HG03039 (cell line): ENCODE measurements at regions not wholly inside any gene's neighbourhood (a gene's known extent, or its start where the extent isn't known, plus 50 kb on each side); places are given as distances from the start of the nearest gene placed in this dataset.

Experiments
- ATAC-seq: cut with Tn5 transposase; IDR thresholded peaks from one replicate; pipeline ENCODE4 v1.9.1; 2021; ENCODE audit warnings: mild to moderate bottlenecking, moderate library complexity; ENCODE audit not compliant: unreplicated experiment

DNA sequence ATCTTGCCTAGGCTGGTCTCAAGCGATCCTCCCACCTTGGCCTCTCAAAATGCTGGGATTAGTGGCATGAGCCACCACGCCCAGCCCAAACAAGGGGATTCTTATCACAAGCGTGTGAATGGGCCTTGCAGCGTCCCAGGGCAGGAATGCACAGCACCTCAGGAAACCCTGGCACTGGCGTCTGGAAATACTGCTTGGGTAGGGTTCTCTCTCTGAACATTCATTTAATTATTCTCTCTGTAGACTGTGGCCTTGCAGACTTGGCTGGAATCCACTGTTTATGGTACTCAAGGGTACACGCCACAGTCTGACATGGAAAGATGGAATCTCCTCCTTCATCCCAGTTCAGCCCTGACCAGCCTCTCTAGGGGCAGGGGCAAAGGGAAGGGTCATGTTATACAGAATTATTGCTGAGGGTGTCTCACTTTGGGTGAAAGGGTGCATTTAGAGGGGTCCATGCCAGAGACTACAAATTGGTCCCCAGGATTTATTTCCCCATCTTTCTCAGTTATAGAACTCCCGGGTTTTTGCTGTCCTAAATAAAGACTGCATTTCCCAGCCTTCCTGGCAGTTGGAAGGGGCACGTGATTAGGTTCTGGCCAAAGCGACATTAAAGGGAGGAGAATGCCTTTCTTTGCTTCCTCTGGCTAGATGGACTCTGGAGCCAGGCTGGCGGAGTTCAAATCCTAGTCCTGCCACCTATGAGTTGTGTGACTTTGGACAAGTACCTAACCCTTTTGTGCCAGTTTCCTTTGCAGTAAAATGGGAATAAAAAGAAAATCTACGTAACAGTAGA lies 147.2 kb upstream of the HAAO start:
- ATAC-seq: no peak

DNA sequence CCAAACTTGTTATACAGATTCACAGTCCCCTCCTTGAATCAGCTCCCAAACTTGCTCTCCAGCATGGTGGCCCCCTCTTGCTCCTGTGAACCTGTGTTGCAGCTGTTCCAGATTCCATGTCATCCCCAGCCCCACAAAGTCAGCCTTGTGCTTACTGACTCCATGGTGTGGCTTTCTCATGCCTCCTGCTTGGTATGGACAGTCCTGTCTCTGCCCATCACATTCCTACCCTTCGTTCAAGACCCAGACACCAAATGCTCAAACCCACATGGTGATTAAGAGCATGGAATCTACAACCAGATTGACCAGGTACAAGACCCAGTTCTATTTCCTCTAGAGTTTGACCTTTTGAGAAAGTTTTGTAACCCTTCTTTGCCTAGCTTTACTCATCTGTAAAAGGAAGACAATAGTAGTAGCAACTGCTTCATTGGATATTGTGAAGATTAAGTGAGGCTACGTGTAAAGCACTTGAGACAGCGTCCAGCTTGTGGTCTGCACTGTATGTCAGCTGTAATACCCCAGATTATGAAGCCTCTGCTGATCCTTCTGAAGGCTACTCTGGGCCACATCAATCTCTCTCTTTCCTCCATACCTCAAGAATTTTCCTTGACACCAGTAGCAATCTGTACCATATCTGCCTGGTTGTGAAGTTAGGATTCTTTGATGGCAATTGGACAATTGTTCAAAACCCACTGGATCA lies 146.4 kb upstream of the HAAO start:
- no peak for ATAC-seq

DNA sequence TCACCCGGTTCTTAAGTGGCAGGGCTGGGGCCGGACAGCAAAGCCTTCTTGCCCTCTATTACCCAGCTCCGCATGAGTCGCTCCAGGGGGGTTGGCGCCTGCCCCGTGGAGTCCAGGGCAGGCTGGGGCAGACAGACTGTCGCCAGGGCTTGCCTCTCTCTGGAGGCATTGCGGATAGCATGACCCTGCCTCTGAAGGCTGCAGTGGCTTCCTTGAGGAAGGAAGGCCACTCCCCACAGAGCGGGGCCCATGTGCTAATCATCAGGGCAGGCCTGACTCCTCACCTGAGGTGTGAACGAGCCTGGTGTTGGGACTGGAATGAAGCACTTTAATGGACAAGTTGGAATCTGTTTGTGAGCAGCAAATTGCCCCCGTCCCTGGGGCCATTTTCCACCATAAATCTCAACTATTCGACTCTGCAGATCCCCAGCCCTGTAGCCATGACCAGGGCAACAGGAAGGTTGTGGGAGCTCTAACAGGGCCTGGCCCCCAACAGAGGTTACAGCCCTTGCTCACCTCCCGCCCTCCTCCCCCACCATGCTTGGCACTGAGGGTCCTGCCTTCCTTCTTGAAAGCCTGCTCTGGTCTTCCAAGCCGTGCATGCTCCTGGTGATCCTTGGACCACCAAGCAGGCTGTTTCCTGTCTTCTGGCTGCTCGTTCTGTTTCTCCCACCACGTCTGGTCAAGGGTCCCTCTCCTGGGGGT lies 144.9 kb upstream of the HAAO start:
- no peak for ATAC-seq

GRCh38 chr2:42935692-42936671 lies 143.6 kb upstream of the HAAO start:
- ATAC-seq: no peak

- ATAC-seq: no peak
Measured at GRCh38 chr2:42934580-42935186, 142.3 kb upstream of the HAAO start.

DNA sequence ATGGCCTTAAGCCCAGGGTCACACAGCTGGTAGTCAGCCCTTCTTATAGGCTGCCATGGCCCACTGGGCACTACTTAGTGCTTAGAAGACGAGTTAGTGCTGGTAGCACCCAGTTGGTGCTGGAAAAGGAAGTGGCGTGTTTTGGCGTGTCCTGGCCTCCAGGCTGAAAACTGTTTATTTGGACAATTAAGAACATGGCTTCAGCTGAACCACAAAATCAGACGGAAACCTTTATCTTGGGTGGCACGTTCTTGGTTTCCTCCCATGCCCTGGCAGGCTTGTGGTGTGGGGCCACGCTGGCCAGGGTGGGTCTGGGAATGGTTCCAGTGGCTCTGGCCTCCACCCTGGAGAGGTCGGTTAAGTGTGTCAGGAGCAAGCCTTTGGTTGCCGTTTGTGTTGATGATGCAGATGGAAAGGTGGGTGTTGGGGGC lies 141.5 kb upstream of the HAAO start:
- no peak for ATAC-seq

- no peak for ATAC-seq
Measured at GRCh38 chr2:42932271-42933151, 140.1 kb upstream of the HAAO start.

- no peak for ATAC-seq
Measured at GRCh38 chr2:42931818-42932195, 139.4 kb upstream of the HAAO start.

DNA sequence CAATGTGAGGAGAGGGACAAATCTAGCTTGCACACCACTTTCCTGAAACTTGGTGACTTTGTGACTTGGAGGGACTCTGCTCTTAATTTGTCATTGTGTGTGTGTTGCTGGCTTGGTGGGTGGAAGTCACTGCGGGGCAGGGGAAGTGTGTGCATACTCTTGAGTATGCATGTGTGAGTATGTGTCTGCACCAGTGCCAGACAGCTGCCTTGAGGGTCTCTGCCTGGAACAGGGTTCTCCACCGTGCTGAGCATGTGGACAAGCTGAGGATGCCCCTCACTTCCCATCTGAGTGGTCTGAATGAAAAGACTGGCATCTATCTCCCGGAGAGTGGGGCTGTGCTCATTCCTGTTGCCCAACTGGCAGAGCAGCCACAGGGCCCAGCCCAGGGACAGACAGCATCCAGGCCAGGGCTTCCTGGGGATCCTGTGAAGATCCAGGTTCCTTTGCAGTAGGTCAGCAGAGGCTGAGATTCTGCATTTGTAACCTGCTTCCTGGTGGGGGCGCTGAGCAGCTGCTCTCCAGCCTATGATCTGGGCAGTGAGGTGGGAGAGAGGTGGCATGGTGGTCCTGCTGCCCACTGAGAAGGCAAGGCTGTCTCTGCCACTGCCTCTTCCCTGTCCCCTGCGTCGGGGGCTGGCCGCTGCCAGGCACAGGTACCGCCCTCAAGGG lies 138.9 kb upstream of the HAAO start:
- ATAC-seq: no peak

DNA sequence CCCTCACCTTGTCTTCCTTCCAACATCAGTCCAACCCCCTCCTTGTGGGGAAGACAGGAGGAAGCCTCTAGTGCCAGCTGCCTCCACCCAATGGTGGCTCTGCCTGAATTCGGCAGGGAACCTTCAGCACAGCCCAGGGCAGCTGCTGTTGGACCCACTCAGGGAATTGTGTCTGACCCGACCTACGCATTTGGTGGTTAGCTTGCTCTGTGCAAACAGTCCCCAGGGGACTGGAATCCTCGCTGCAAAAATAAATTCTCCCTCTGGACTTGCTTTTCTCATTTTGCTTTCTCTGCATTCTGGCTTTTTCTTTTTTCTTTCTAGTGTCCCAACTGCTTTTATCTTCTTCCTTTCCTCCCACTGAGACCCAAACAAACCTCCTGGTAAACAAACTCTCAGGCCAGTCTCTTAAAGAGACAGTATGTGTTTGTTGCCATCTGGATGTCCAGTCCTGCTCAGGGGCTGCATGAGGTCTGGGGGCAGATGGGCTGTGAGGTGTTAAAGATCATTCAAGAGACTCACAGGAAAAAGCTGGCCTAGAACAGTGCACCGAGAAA lies 137.7 kb upstream of the HAAO start:
- no peak for ATAC-seq

- ATAC-seq: no peak
Measured at GRCh38 chr2:42929546-42930024, 137.2 kb upstream of the HAAO start.

- ATAC-seq: no peak
Measured at GRCh38 chr2:42928692-42929545, 136.5 kb upstream of the HAAO start.

- ATAC-seq: no peak
Measured at GRCh38 chr2:42928161-42928691, 135.8 kb upstream of the HAAO start.

GRCh38 chr2:42927334-42928160 lies 135.2 kb upstream of the HAAO start:
- ATAC-seq: no peak

DNA sequence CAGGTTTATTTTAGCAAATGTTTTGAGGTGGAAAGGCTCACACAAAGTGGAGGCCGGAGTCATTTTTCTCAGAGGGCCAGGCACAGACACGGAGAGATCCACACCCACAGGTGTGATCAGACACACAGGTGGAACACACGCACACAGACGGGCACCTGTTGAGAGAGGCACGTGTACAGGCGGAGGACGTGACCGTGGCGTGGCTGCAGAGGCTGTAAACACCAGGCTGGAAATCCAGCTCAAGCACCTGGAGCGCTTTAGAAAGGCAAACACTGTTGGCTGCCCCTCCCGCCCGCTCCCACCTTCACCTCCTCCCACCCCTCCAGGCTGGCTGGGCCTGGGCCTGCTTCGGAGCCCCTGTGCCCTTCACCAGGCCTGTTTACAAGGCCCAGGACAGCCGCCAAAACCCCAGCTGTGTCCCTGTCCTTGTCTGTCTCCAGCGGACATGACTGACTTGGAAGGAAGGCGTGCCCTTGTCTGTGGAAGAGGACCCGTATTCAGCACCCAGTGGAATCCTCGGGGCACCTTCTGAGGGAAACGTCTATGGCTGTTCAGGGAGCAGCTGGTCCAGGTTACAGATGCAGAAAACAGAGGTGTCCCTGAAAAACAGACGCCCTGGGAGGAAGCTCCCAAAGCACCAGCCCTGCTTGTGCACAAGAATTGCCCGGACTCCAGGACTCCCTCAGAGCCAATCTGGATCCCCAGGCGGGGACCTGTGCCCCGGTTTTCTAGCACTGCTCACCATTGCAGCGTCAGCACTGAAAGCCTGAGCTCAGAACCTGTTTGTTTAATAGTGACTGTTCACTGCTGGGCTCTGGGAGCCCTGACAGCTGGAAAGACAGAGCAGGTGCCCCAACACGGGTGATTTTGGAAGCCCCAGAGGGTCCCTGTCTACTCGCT lies 134.3 kb upstream of the HAAO start:
- ATAC-seq: no peak
